ENCODE measurements at regions not wholly inside any gene's neighbourhood (a gene's known extent, or its start where the extent isn't known, plus 50 kb on each side); places are given as distances from the start of the nearest gene placed in this dataset.

DNA sequence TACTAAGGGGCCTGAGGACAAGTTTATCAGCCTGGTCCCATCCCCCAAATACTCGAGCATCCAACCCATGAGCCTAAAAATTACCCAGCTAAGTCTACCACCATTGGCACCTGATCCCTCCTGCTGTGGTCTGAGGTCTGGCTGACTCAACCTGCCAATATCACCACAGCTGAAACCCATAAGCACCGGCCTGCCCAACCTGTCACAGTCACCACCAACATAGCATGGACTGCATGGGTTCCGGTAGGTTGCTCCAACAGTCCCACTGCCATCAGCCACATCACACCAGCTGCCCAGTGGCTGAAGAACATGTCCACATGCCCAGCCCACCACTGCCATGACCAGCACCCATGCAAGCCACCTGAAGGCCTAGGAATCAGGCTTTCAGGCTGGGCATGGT is 495.0 kb downstream of the PRELID2 start:
- no peaks in the 10 kb centered on the region for H3K9me2 ChIP-seq (replicated peaks; ENCODE audit: low read depth, low read length)
- peaks cover 4% of the 10 kb centered on the region; the same call in 1 of the 2 replicates for H3K9me3 ChIP-seq (ENCODE audit: insufficient read depth, low read depth, low read length)
- no peak overlapping the region for H3K4me2 ChIP-seq (ENCODE audit: low read depth, low read length, poor library complexity, severe bottlenecking)
- H2AFZ ChIP-seq (ENCODE audit: low read length): no peak overlapping the region
- TF ChIP-seq, protein P1, sequence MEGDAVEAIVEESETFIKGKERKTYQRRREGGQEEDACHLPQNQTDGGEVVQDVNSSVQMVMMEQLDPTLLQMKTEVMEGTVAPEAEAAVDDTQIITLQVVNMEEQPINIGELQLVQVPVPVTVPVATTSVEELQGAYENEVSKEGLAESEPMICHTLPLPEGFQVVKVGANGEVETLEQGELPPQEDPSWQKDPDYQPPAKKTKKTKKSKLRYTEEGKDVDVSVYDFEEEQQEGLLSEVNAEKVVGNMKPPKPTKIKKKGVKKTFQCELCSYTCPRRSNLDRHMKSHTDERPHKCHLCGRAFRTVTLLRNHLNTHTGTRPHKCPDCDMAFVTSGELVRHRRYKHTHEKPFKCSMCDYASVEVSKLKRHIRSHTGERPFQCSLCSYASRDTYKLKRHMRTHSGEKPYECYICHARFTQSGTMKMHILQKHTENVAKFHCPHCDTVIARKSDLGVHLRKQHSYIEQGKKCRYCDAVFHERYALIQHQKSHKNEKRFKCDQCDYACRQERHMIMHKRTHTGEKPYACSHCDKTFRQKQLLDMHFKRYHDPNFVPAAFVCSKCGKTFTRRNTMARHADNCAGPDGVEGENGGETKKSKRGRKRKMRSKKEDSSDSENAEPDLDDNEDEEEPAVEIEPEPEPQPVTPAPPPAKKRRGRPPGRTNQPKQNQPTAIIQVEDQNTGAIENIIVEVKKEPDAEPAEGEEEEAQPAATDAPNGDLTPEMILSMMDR (conservative IDR thresholded peaks at IDR 0.05; ENCODE audit: low read length): no peak
- H3F3A ChIP-seq (ENCODE audit: low read depth): no peaks in the 10 kb centered on the region
- no peaks in the 10 kb centered on the region for H3K79me2 ChIP-seq (ENCODE audit: insufficient read depth, low read length)
- H3K4me3 ChIP-seq (ENCODE audit: low read length, poor library complexity, severe bottlenecking): no peak overlapping the region
- no peaks in the 10 kb centered on the region for H3K36me3 ChIP-seq (ENCODE audit: insufficient read depth, low read length)
- no peaks in the 10 kb centered on the region for H4K20me1 ChIP-seq (ENCODE audit: insufficient read depth, low read length, poor library complexity, severe bottlenecking)
- H3K9ac ChIP-seq (ENCODE audit: low read depth, low read length, poor library complexity, severe bottlenecking): no peak overlapping the region
- H3K27me3 ChIP-seq (ENCODE audit: insufficient read depth, low read length, poor library complexity, severe bottlenecking): no peaks in the 10 kb centered on the region
- no peaks in the 10 kb centered on the region for H3K4me1 ChIP-seq (ENCODE audit: insufficient read depth, low read length, poor library complexity, severe bottlenecking)

DNA sequence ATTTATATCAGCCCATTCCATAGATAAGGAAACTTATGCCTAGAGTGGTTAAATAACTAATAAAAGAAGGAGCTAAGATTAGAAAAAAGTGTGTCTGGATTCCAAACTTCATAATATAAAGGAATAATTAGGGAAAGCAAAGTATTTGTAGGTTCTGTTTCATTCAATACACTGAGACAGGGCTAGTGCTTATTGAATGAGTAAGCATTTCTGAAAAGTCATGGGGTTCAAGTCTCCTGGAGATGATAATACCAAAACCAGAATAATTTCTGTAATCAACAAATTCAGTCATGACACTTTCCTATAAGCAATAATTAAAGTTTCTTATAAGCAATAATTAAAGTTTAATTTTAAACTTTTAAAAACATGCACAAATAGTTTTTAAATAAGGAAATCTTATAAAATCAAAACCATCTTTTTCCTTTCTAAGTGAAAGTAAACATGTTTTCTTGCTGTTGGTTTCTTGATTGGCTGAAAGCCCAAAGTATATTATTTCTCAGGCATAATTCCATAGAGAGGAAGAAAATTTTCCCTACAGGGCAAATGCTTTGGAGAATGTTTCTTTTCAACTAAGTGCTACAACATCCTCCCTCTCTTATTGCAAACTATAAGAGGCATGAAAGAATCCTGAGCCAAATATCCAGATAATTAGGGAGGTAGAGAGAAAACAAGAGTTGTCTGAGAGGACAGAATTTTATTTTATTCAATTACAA is 510.2 kb downstream of the PRELID2 start:
- no peak overlapping the region for H2AFZ ChIP-seq (ENCODE audit: low read length)
- H3K4me2 ChIP-seq (ENCODE audit: low read depth, low read length, poor library complexity, severe bottlenecking): no peak overlapping the region
- H3K27me3 ChIP-seq (ENCODE audit: insufficient read depth, low read length, poor library complexity, severe bottlenecking): no peaks in the 10 kb centered on the region
- H3K9ac ChIP-seq (ENCODE audit: low read depth, low read length, poor library complexity, severe bottlenecking): no peak overlapping the region
- no peaks in the 10 kb centered on the region for H3F3A ChIP-seq (ENCODE audit: low read depth)
- no peak overlapping the region for H3K4me3 ChIP-seq (ENCODE audit: low read length, poor library complexity, severe bottlenecking)
- H3K79me2 ChIP-seq (ENCODE audit: insufficient read depth, low read length): no peaks in the 10 kb centered on the region
- H3K9me2 ChIP-seq (replicated peaks; ENCODE audit: low read depth, low read length): no peaks in the 10 kb centered on the region
- H3K36me3 ChIP-seq (ENCODE audit: insufficient read depth, low read length): no peaks in the 10 kb centered on the region
- H4K20me1 ChIP-seq (ENCODE audit: insufficient read depth, low read length, poor library complexity, severe bottlenecking): no peaks in the 10 kb centered on the region
- no peak for TF ChIP-seq EZH2phosphoT487 (IDR thresholded peaks at IDR 0.05; ENCODE audit: borderline replicate concordance)
- TF ChIP-seq, protein P1 (conservative IDR thresholded peaks at IDR 0.05; ENCODE audit: low read length): no peak
- H3K4me1 ChIP-seq (ENCODE audit: insufficient read depth, low read length, poor library complexity, severe bottlenecking): no peaks in the 10 kb centered on the region
- H3K9me3 ChIP-seq (ENCODE audit: insufficient read depth, low read depth, low read length): no peaks in the 10 kb centered on the region

DNA sequence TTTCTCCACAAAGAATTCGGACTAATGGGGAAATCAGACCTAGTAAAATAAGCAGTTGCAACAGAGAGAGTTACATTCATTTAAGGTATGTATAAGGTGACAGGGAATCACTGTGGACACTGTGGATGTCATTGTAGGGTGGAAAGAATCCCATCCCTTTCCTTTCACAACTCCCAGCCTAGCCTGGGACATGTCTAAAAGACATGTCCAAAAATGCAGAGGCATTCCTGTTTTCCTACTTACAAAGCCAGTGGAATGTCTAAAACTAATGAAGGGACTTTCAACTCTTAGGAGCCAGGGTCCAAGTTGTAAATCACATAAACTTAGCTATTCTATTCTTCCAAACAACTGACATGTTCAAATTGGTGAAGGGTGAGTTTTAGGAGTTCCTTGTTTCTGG is 511.0 kb downstream of the PRELID2 start:
- no peaks in the 10 kb centered on the region for H3K9me3 ChIP-seq (ENCODE audit: insufficient read depth, low read depth, low read length)
- no peaks in the 10 kb centered on the region for H3K36me3 ChIP-seq (ENCODE audit: insufficient read depth, low read length)
- no peaks in the 10 kb centered on the region for H4K20me1 ChIP-seq (ENCODE audit: insufficient read depth, low read length, poor library complexity, severe bottlenecking)
- no peaks in the 10 kb centered on the region for H3K4me1 ChIP-seq (ENCODE audit: insufficient read depth, low read length, poor library complexity, severe bottlenecking)
- H2AFZ ChIP-seq (ENCODE audit: low read length): no peak overlapping the region
- no peak overlapping the region for H3K4me2 ChIP-seq (ENCODE audit: low read depth, low read length, poor library complexity, severe bottlenecking)
- H3K9ac ChIP-seq (ENCODE audit: low read depth, low read length, poor library complexity, severe bottlenecking): no peak overlapping the region
- H3K9me2 ChIP-seq (replicated peaks; ENCODE audit: low read depth, low read length): no peaks in the 10 kb centered on the region
- no peaks in the 10 kb centered on the region for H3K79me2 ChIP-seq (ENCODE audit: insufficient read depth, low read length)
- TF ChIP-seq EZH2phosphoT487 (IDR thresholded peaks at IDR 0.05; ENCODE audit: borderline replicate concordance): no peak
- TF ChIP-seq, protein P1 (conservative IDR thresholded peaks at IDR 0.05; ENCODE audit: low read length): no peak
- no peak overlapping the region for H3K4me3 ChIP-seq (ENCODE audit: low read length, poor library complexity, severe bottlenecking)
- H3F3A ChIP-seq (ENCODE audit: low read depth): no peaks in the 10 kb centered on the region
- H3K27me3 ChIP-seq (ENCODE audit: insufficient read depth, low read length, poor library complexity, severe bottlenecking): no peaks in the 10 kb centered on the region
